Spleen (tissue), 11 donors: ENCODE measurements at regions not wholly inside any gene's neighbourhood (a gene's known extent, or its start where the extent isn't known, plus 50 kb on each side); places are given as distances from the start of the nearest gene placed in this dataset.

Experiments used
- DNase-seq: peaks from one replicate; pipeline ENCODE4 v3.0.0-alpha.2; 2020
- H3K27ac ChIP-seq, 8 donors: fragments of 200-600 bp; sonication (generic) in 7 of 8; 1 replicate in 4 of 8; 2 replicates in 4 of 8; pipeline versions ENCODE4 v1.5.0 to v1.8.0; 2016 to 2021; ENCODE audit warnings: inconsistent platforms in 4 of 8, mild to moderate bottlenecking in 4 of 8, moderate library complexity in 1 of 8
- H3K27me3 ChIP-seq, 7 donors: fragments of 200-600 bp; sonication (generic) in 6 of 7; replicated peaks in 1 of 7; 1 replicate in 4 of 7; 2 replicates in 3 of 7; pipeline versions ENCODE4 v1.5.0 to v1.8.0; 2016 to 2021; ENCODE audit warnings: inconsistent platforms in 3 of 7, mild to moderate bottlenecking in 1 of 7
- H3K36me3 ChIP-seq, 6 donors: fragments of 200-600 bp; sonication (generic) in 5 of 6; 1 replicate in 4 of 6; 2 replicates in 2 of 6; pipeline versions ENCODE4 v1.5.0 to v1.8.0; 2016 to 2021; ENCODE audit warnings: inconsistent platforms in 2 of 6
- H3K4me1 ChIP-seq, 6 donors: fragments of 200-600 bp; sonication (generic) in 5 of 6; 1 replicate in 3 of 6; 2 replicates in 3 of 6; pipeline versions ENCODE4 v1.5.0 to v1.8.0; 2016 to 2021; ENCODE audit warnings: inconsistent platforms in 3 of 6
- H3K4me3 ChIP-seq, 8 donors: fragments of 200-600 bp; sonication (generic) in 7 of 8; 1 replicate in 4 of 8; 2 replicates in 4 of 8; pipeline versions ENCODE4 v1.5.0 to v1.8.0; 2016 to 2021; ENCODE audit warnings: inconsistent platforms in 4 of 8, mild to moderate bottlenecking in 4 of 8, moderate library complexity in 2 of 8
- H3K9me3 ChIP-seq, 8 donors: fragments of 200-600 bp; sonication (generic) in 7 of 8; 1 replicate in 4 of 8; 2 replicates in 4 of 8; pipeline versions ENCODE4 v1.5.0 to v1.8.0; 2016 to 2021; ENCODE audit warnings: inconsistent platforms in 4 of 8
- CTCF ChIP-seq, 11 experiments: fragments of 200-600 bp in 7 of 11; fragments of 450-650 bp in 4 of 11; sonication (generic) in 4 of 11; IDR thresholded peaks in 8 of 11; conservative IDR thresholded peaks in 3 of 11; 1 replicate in 7 of 11; 2 replicates in 4 of 11; pipeline versions ENCODE4 v1.4.0 to v1.8.0; 2016 to 2021; ENCODE audit warnings: antibody characterized with exemption in 11 of 11, inconsistent platforms in 4 of 11, mild to moderate bottlenecking in 1 of 11
- POLR2A ChIP-seq, 3 donors: fragments of 450-650 bp; IDR thresholded peaks; one replicate each; pipeline ENCODE4 v1.5.1; 2017; ENCODE audit warnings: antibody characterized with exemption in 3 of 3, mild to moderate bottlenecking in 1 of 3
- POLR2AphosphoS5 ChIP-seq, 3 donors: sonication (generic); formaldehyde crosslinking; IDR thresholded peaks; one replicate each; pipeline ENCODE4 v1.5.1; 2017; ENCODE audit warnings: antibody characterized with exemption in 3 of 3
- WGBS, 5 donors: extraction: QIAGEN DNeasy Blood & Tissue Kit in 3 of 5; methylation state at CpG; one replicate each; pipeline versions ENCODE4 v1.1.5 to v1.1.7; 2013 to 2018; 5-methylcytosine and 5-hydroxymethylcytosine counted together
- intact Hi-C: fragments of 100-400 bp; cut with DNase I; formaldehyde crosslinking; loops from one replicate; pipeline ENCODE4 v1.15.0; 2023; ENCODE audit warnings: low total_unique reads
- donor health status: healthy with polysubstance abuse.
- donor health status: DM: no; HTN: no; CAD: no; lungs with moderate emphysema.
- donor health status: DM: no; HTN: no; CAD: no.
- donor health status: Bipolar disorder and iron deficiency.
- donor health status: healthy.
- donor health status: DM: no; HTN: no; CAD: no.
- donor health status: DM: yes; HTN: yes; CAD: no.

- DNase-seq: no peak
- H3K9me3 ChIP-seq: peaks cover 0 to 5% (median 0%) of the 10 kb centered on the region in 8 donors
- H3K27ac ChIP-seq: no peak overlapping the region
- no peak overlapping the region for H3K4me3 ChIP-seq
- intact Hi-C loops: loop anchor here (10.0 kb wide), 2 partner anchors 685 to 1895 kb away; partner anchors contain the start of gene ADAMTS1
- WGBS, 5 donors: 91 to 99% (median 96%) methylated on average over 2 of the region's 2 CpGs
- H3K4me1 ChIP-seq: peaks cover 0 to 16% (median 12%) of the 10 kb centered on the region in 6 donors
- no peaks in the 10 kb centered on the region for H3K27me3 ChIP-seq
- no peaks in the 10 kb centered on the region for H3K36me3 ChIP-seq
- no peak for TF ChIP-seq POLR2A (IDR thresholded peaks at IDR 0.05)
- no peak for TF ChIP-seq CTCF (IDR thresholded peaks at IDR 0.05 in 8 of 11, conservative IDR thresholded peaks at IDR 0.05 in 3 of 11)
- no peak for TF ChIP-seq POLR2AphosphoS5 (IDR thresholded peaks at IDR 0.05)
These were observed 252.6 kb downstream of the LTN1 start for GRCh38 chr21:28740125-28740524.

DNA sequence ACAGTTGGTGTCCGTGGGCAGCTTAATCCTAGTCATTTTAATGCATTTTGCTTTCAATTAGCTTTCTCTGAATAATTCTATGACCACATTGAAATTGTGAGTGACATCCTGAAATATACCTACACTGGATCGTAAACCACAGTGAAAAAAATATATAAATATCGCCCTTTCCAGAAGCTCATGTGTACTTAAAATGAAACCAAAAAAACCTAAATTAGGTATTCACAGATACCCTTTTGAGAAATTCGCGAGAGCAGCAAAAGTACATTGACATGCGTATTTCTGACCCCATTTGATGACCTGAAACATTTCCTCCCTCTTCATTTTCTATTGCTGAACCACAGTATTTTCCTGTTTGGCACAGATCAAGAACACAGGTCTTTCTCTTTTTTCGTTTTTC, 253.8 kb downstream of the LTN1 start:
- peaks cover 0 to 10% (median 5%) of the 10 kb centered on the region in 6 donors for H3K4me1 ChIP-seq
- WGBS, 5 donors: 31 to 58% (median 34%) methylated on average over 7 of the region's 7 CpGs
- no peak for DNase-seq
- H3K27ac ChIP-seq: no peak overlapping the region
- H3K9me3 ChIP-seq: peaks cover 0 to 9% (median 0%) of the 10 kb centered on the region in 8 donors
- H3K4me3 ChIP-seq: no peak overlapping the region
- H3K27me3 ChIP-seq: no peaks in the 10 kb centered on the region
- intact Hi-C loops: loop anchor here (5.0 kb wide), 1 partner anchor 212 kb away; no protein-coding TSS in a partner anchor
- no peak for TF ChIP-seq POLR2AphosphoS5 (IDR thresholded peaks at IDR 0.05)
- no peak for TF ChIP-seq POLR2A (IDR thresholded peaks at IDR 0.05)
- TF ChIP-seq CTCF (IDR thresholded peaks at IDR 0.05 in 8 of 11, conservative IDR thresholded peaks at IDR 0.05 in 3 of 11): no peak
- no peaks in the 10 kb centered on the region for H3K36me3 ChIP-seq

DNA sequence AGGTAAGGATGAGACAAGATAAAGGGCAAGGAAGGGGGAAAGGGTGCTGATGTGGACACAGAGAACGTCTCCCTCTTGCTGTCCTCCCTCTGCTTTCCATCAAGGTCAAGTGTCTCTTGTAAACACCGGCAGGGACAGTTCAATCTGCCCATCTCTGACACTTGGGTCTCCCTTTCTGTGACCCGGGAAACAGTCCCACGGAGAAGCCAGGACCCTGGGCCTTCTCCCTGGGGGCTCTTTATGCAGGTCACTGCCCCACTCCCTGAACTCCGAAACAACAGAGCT, 254.3 kb downstream of the LTN1 start:
- Histone ChIP-seq H3K9me3 (peaks cover 0 to 9% (median 0%) of the 10 kb centered on the region in 8 donors), H3K27ac (no peak overlapping the region), H3K36me3 (no peaks in the 10 kb centered on the region), H3K4me3 (no peak overlapping the region), H3K27me3 (no peaks in the 10 kb centered on the region), H3K4me1 (peaks cover 0 to 10% (median 5%) of the 10 kb centered on the region in 6 donors)
- WGBS, 5 donors: 66 to 94% (median 77%) methylated on average over 5 of the region's 5 CpGs
- TF ChIP-seq CTCF (IDR thresholded peaks at IDR 0.05 in 8 of 11, conservative IDR thresholded peaks at IDR 0.05 in 3 of 11) (no peak), POLR2A (IDR thresholded peaks at IDR 0.05) (no peak), POLR2AphosphoS5 (IDR thresholded peaks at IDR 0.05) (no peak)
- DNase-seq: no peak
- intact Hi-C loops: loop anchor here (5.0 kb wide), 1 partner anchor 211 kb away; no protein-coding TSS in a partner anchor

- H3K27ac ChIP-seq: no peak overlapping the region
- H3K9me3 ChIP-seq: peaks cover 0 to 9% (median 0%) of the 10 kb centered on the region in 8 donors
- peaks cover 0 to 10% (median 5%) of the 10 kb centered on the region in 6 donors for H3K4me1 ChIP-seq
- WGBS, 5 donors: 71 to 89% (median 83%) methylated on average over 3 of the region's 3 CpGs
- H3K36me3 ChIP-seq: no peaks in the 10 kb centered on the region
- intact Hi-C loops: loop anchor here (5.0 kb wide), 1 partner anchor 211 kb away; no protein-coding TSS in a partner anchor
- TF ChIP-seq CTCF (IDR thresholded peaks at IDR 0.05 in 8 of 11, conservative IDR thresholded peaks at IDR 0.05 in 3 of 11): no peak
- no peak for TF ChIP-seq POLR2AphosphoS5 (IDR thresholded peaks at IDR 0.05)
- TF ChIP-seq POLR2A (IDR thresholded peaks at IDR 0.05): no peak
- no peak overlapping the region for H3K4me3 ChIP-seq
- no peak for DNase-seq
- no peaks in the 10 kb centered on the region for H3K27me3 ChIP-seq
These were observed 254.8 kb downstream of the LTN1 start for GRCh38 chr21:28737674-28738419.
